ENCODE measurements at regions not wholly inside any gene's neighbourhood (a gene's known extent, or its start where the extent isn't known, plus 50 kb on each side); places are given as distances from the start of the nearest gene placed in this dataset.

DNA sequence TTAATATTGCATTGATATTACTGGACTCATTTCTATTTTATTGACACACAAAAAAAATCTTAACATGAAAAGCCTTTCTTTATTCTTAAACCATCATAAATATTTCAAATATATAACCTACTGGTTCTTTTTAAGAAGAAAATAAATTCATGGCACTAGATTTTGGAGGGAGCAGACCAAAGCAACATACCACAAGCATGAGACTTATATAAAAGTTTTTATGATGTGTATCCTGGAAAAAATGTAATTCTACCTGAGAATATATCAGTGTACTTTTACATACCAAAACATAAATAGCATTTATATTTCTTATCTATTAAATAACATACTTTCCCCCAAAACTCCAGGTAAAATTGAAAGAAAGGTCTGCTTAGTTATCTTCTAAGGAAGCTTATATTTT is 508.2 kb upstream of the SEMA3D start:
- no peaks in the 10 kb centered on the region for H3K4me1 ChIP-seq (ENCODE audit: low read depth, poor library complexity, severe bottlenecking)
- TF ChIP-seq, protein P1, sequence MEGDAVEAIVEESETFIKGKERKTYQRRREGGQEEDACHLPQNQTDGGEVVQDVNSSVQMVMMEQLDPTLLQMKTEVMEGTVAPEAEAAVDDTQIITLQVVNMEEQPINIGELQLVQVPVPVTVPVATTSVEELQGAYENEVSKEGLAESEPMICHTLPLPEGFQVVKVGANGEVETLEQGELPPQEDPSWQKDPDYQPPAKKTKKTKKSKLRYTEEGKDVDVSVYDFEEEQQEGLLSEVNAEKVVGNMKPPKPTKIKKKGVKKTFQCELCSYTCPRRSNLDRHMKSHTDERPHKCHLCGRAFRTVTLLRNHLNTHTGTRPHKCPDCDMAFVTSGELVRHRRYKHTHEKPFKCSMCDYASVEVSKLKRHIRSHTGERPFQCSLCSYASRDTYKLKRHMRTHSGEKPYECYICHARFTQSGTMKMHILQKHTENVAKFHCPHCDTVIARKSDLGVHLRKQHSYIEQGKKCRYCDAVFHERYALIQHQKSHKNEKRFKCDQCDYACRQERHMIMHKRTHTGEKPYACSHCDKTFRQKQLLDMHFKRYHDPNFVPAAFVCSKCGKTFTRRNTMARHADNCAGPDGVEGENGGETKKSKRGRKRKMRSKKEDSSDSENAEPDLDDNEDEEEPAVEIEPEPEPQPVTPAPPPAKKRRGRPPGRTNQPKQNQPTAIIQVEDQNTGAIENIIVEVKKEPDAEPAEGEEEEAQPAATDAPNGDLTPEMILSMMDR (conservative IDR thresholded peaks at IDR 0.05; ENCODE audit: low read depth, low read length): no peak
- no peak overlapping the region for H3K9ac ChIP-seq
- no peak overlapping the region for H3K4me3 ChIP-seq (IDR thresholded peaks at IDR 0.05; ENCODE audit: insufficient read depth, low read depth, low read length)
- no peaks in the 10 kb centered on the region for H3K27me3 ChIP-seq (ENCODE audit: insufficient read depth, low read depth)
- no peaks in the 10 kb centered on the region for H3K79me2 ChIP-seq (ENCODE audit: insufficient read depth, low read depth)
- no peaks in the 10 kb centered on the region for H3K36me3 ChIP-seq (ENCODE audit: insufficient read depth)
- no peak overlapping the region for H3K27ac ChIP-seq
- H2AFZ ChIP-seq (ENCODE audit: low read depth): no peak overlapping the region
- no peaks in the 10 kb centered on the region for H4K20me1 ChIP-seq (ENCODE audit: insufficient read depth)
- H3K4me2 ChIP-seq: no peak overlapping the region

DNA sequence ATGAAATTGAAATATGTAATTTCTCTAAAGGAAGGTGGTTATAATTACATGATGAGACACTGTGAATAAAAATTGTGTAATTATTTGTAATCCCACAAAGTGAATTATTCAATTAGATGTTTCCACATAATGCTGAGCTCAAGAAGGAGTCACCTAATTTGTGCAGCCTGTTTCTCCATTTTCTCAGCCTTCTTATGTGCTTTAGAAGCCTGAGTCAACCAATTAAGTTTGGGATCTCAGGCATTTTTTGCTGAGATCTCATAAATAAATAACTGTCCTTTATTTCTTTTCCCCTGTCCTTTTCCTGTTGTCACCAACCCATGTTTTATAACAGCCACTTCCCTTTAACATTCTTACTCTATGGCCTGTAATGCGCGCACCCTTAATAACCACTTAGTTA is 506.5 kb upstream of the SEMA3D start:
- Histone ChIP-seq H3K4me3 (IDR thresholded peaks at IDR 0.05; ENCODE audit: insufficient read depth, low read depth, low read length) (no peak overlapping the region), H3K4me2 (no peak overlapping the region), H3K27ac (no peak overlapping the region), H3K9ac (no peak overlapping the region), H4K20me1 (ENCODE audit: insufficient read depth) (no peaks in the 10 kb centered on the region), H3K27me3 (ENCODE audit: insufficient read depth, low read depth) (no peaks in the 10 kb centered on the region), H3K36me3 (ENCODE audit: insufficient read depth) (no peaks in the 10 kb centered on the region), H3K4me1 (ENCODE audit: low read depth, poor library complexity, severe bottlenecking) (no peaks in the 10 kb centered on the region), H3K79me2 (ENCODE audit: insufficient read depth, low read depth) (no peaks in the 10 kb centered on the region), H2AFZ (ENCODE audit: low read depth) (no peak overlapping the region)
- TF ChIP-seq, protein P1 (conservative IDR thresholded peaks at IDR 0.05; ENCODE audit: low read depth, low read length): no peak

DNA sequence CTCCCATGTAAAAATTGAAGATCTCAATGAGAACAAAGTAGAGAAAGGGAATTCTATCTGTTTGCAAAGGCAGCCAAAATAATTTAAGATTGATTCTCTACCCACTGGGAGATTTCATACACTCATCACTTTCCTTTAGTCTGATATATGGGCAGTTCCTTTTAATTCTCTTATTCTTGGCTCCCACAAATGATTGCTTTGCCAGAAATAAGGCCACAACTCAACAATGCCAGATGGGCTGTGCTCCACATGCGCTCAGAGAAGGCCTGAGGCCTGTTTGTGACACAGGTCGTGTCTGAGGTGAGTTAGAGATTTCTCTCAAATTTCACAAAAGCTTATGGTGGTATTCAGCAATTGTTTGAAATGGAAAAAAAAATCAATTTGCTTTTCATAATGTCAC is 501.9 kb upstream of the SEMA3D start:
- Histone ChIP-seq H3K4me2 (no peak overlapping the region), H2AFZ (ENCODE audit: low read depth) (no peak overlapping the region), H3K4me1 (ENCODE audit: low read depth, poor library complexity, severe bottlenecking) (no peaks in the 10 kb centered on the region), H3K4me3 (IDR thresholded peaks at IDR 0.05; ENCODE audit: insufficient read depth, low read depth, low read length) (no peak overlapping the region), H3K36me3 (ENCODE audit: insufficient read depth) (no peaks in the 10 kb centered on the region), H3K27ac (no peak overlapping the region), H4K20me1 (ENCODE audit: insufficient read depth) (no peaks in the 10 kb centered on the region), H3K27me3 (ENCODE audit: insufficient read depth, low read depth) (no peaks in the 10 kb centered on the region), H3K79me2 (ENCODE audit: insufficient read depth, low read depth) (no peaks in the 10 kb centered on the region), H3K9ac (no peak overlapping the region)
- TF ChIP-seq, protein P1 (conservative IDR thresholded peaks at IDR 0.05; ENCODE audit: low read depth, low read length): no peak

DNA sequence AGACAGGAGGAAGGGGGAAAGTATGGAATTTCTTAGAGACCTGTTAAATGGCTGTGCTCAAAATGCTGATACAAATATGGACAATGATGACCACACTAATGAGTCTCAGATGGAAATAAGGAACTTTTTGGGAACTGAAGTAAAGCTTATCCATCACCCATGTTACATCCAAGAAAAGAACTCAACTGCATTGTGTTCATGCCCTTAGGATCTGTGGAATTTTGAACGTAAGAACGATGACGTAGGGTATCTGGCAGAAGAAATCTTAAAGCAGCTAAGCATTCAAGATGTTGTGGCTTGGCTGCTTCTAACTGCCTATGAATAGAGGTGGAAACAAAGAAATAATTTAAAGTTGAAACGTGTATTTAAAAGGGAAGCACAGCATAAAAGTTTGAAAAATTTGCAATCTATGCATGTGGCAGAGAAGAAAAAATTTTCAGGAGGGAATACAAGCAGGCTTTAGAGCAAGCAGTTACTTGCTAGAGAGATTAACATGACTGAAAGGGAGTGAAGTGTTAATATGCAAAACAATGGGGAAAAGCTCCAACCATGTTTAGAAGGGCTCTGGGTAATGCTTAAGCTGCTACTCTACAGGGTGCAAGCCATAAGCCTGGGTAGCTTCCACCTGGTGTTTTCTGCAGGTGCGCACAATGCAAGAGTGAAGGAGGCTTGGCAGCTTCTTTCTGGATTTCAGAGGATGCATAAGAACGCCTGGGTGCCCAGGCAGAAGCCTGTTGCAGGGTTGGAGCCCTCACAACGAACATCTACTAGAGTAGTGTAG is 499.7 kb upstream of the SEMA3D start:
- Histone ChIP-seq H3K36me3 (ENCODE audit: insufficient read depth) (no peaks in the 10 kb centered on the region), H3K9ac (no peak overlapping the region), H3K79me2 (ENCODE audit: insufficient read depth, low read depth) (no peaks in the 10 kb centered on the region), H4K20me1 (ENCODE audit: insufficient read depth) (no peaks in the 10 kb centered on the region), H3K4me3 (IDR thresholded peaks at IDR 0.05; ENCODE audit: insufficient read depth, low read depth, low read length) (no peak overlapping the region), H3K27me3 (ENCODE audit: insufficient read depth, low read depth) (no peaks in the 10 kb centered on the region), H3K27ac (no peak overlapping the region), H3K4me1 (ENCODE audit: low read depth, poor library complexity, severe bottlenecking) (peaks cover 10% of the 10 kb centered on the region), H3K4me2 (no peak overlapping the region), H2AFZ (ENCODE audit: low read depth) (no peak overlapping the region)
- TF ChIP-seq, protein P1 (conservative IDR thresholded peaks at IDR 0.05; ENCODE audit: low read depth, low read length): no peak
